Hematopoietic multipotent progenitor cell treated with erythropoietin and hydrocortisone succinate and interleukin-3 and kit ligand, for 15 days (in vitro differentiated cells): ENCODE measurements at regions not wholly inside any gene's neighbourhood (a gene's known extent, or its start where the extent isn't known, plus 50 kb on each side); places are given as distances from the start of the nearest gene placed in this dataset.

Source experiments
- DNase-seq: peaks from one replicate; pipeline ENCODE4 v3.0.0-alpha.2; 2015; ENCODE audit warnings: low spot score

DNA sequence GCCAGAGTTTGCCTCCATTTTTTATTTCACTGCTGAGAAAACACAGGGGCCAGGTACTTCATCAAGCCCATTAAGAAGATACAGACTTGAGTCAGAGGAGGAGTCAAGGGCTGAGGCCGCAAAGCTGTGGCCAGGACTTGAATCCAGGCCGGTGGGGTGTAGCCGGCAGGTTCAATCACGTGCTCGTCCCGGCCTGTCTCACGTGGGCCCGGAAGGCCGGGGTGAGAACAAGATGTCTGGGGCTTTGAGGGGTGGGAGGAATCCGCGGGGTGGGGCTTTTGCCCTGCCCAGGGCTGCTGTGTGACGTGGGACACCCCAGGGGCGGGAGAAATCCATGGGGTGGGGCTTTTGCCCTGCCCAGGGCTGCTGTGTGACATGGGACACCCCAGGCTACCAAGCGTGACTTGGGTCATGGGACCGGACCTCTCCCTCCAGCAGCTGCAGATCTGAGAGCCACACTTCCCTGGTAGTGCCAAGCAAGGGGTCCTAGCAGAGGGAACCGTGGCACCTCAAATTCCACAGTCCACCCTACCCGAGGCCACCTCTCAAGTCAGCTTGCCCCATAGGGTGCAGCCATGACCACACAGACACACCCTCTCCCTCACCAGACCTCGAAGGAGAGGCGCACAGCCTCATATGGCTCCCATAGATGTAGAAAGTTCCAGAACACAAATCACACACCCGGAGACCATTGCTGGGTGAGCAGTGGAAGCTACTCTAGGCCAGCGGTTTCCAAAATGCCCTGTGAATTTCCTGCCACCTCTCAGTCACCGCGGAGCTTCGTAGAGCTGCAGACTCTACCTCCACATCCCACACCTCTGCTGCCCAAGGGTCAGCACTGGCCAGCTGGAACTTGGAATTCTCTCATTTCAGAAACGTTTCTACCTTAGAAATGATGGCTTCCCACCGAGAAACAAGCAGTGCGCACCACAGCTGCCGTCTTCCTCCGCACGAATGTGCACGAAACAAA, 156.1 kb downstream of the DLL1 start:
- no peak for DNase-seq

- no peak for DNase-seq
These were observed 156.8 kb downstream of the DLL1 start for GRCh38 chr6:170134031-170134470.

GRCh38 chr6:170132561-170132991, 158.3 kb downstream of the DLL1 start:
- DNase-seq, result no peak

DNA sequence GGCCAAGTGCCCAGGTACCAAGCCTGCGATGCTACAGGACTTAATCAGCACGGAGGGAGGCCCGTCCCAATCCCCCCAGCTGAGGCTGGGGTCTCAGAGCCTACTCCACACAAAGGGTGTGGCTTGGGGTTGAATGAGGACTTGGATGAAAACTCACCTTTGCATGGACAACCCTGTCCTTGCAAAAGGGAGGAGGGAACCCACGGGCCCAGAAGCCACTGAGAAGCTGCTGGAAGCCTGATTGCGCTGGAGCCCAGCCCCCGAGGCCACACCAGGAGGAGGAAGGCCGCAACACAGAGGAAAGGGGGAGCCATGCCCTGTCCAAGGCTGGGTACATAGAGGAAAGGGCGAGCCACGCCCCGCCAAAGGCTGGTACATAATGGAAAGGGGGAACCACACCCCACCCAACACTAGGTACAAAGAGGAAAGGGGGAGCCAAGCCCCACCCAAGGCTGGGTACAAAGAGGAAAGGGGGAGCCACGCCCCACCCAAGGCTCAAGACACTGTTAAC, 158.8 kb downstream of the DLL1 start:
- no peak for DNase-seq

DNA sequence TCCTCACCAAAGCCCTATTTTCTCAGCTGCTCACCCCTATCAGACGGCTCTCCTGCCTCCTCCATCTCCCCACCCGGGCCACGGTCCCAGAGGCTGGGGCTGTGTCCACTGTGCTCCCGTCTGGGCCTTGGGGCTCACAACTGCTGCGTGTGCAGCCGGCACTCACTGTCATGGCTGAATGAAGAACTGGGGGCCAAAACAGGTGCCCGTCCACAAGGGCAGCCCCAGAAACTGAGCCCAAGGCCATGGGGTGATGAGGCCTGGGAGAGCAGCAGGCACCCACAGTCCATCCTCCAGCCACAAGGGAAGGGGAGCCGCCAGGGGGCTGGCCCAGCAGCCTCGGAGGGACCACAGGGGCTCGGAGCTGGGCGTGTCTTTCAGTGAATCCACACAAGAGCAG, 159.5 kb downstream of the DLL1 start:
- no peak for DNase-seq

GRCh38 chr6:170130771-170131241, 160.1 kb downstream of the DLL1 start:
- no peak for DNase-seq

- no peak for DNase-seq
These were observed 160.7 kb downstream of the DLL1 start for GRCh38 chr6:170130201-170130621.

GRCh38 chr6:170129691-170130171, 161.1 kb downstream of the DLL1 start:
- no peak for DNase-seq

DNA sequence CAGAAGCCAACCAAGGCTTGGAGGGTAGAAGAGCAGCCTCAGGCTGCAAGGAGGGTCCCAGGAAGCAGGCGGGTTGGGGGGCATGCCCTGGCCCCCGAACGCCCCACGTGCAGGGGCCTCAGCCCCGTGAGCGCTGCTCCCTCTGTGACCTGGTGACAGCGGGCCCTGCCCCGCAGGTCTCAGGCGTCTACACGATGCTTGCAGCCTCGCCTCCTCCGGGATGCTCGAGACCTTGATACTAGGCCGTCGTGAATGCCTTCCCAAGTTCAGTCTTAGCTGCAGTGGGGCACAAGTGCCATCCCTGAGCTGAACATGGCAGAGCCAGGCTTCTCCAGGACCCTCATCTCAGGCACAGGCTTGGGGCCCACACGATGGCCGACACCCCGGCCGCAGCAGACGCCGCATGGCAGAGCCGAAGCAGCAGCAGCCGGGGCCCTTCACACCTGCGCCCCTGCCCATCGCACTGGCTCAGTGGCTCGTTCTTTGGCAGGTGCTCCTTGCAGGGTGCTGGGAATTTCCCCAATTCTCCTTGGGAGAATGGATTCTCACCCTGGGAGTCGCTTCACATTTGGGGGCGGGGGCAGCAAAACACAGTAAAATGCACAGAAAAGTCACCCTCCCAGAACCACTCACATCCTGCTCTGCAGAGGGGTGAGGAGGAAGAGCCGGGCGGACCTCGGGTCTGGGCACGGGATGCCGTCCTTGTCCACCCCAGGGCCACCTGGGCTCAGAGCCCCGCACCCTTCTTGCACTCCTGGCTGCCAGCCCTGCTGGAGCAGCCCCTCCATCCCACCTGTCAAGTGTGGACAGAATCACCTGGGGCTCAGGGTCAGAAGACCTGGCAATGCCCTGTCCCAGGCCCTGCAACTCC, 161.8 kb downstream of the DLL1 start:
- no peak for DNase-seq

GRCh38 chr6:170128346-170128745, 162.5 kb downstream of the DLL1 start:
- DNase-seq, result no peak

GRCh38 chr6:170127151-170127550, 163.7 kb downstream of the DLL1 start:
- no peak for DNase-seq

- DNase-seq, result no peak
These were observed 165.2 kb downstream of the DLL1 start for GRCh38 chr6:170125456-170126300.

- DNase-seq, result no peak
These were observed 166.0 kb downstream of the DLL1 start for GRCh38 chr6:170124836-170125235.

- no peak for DNase-seq
These were observed 166.7 kb downstream of the DLL1 start for GRCh38 chr6:170124150-170124549.

DNA sequence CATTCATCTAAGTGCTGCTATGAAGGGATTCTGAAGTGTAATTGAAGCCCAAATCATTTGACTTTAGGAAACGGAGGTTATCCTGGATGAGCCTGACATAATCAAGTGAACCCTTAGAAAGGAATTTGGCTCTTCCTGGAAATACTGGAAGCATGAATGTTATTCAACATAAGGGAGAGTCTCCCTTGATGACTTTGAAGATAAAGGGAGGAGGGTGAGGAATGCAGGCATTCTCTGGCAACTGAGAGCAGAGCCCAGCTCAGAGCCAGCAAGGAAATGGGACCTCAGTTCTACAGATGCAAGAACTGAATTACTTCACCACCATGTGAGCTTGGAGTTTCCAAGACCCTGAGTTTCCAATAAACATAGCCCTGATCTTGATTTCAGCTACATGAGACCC, 168.2 kb downstream of the DLL1 start:
- no peak for DNase-seq

- no peak for DNase-seq
These were observed 173.5 kb downstream of the DLL1 start for GRCh38 chr6:170117111-170117972.

DNA sequence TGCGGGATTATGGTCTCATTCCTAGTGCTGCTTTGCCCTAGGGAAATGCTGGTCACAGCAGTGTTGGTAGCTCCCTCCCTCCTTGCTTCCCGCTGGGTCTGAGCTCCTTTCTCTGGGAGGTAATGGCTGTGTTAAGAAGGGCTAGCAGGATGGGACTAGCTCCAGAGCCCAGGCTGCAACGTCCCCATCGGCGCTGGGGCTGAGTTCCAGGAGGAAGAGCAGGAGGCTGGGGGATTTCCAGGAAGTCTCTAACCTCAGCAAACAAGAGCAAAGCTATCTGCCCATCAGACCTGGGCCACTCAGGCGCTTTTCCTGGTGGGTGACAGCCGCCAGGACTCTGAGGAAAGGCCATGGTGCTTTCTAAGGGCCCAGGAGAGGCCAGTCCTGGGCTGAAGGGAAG, 174.2 kb downstream of the DLL1 start:
- DNase-seq, result no peak

GRCh38 chr6:170114956-170115855, 175.7 kb downstream of the DLL1 start:
- DNase-seq, result no peak
